ENCODE measurements at regions not wholly inside any gene's neighbourhood (a gene's known extent, or its start where the extent isn't known, plus 50 kb on each side); places are given as distances from the start of the nearest gene placed in this dataset.

- TF ChIP-seq GATA2 (IDR thresholded peaks at IDR 0.05; ENCODE audit: low read depth, low read length): no peak
- TF ChIP-seq GATA3 (IDR thresholded peaks at IDR 0.05; ENCODE audit: low read depth, low read length): no peak
These were observed 407.9 kb upstream of the BTBD3 start for GRCh38 chr20:11509776-11510175.

All from SH-SY5Y (cell line).